Choroid plexus epithelial cell (primary cell): ENCODE measurements at regions not wholly inside any gene's neighbourhood (a gene's known extent, or its start where the extent isn't known, plus 50 kb on each side); places are given as distances from the start of the nearest gene placed in this dataset.

Experiments
- DNase-seq: peaks from one replicate; pipeline ENCODE4 v3.0.0-alpha.2; 2010; ENCODE audit warnings: low read depth
- H3K4me3 ChIP-seq: 2 replicates; pipeline ENCODE4 v1.5.1; 2011; ENCODE audit warnings: low read depth, mild to moderate bottlenecking, control low read depth, low read length, moderate library complexity
- CTCF ChIP-seq: conservative IDR thresholded peaks from 2 replicates; pipeline ENCODE4 v1.5.1; 2011; ENCODE audit warnings: low read depth, mild to moderate bottlenecking, control low read depth, inconsistent platforms, low read length, moderate library complexity

- no peak for DNase-seq
- no peak for TF ChIP-seq CTCF
- no peak overlapping the region for H3K4me3 ChIP-seq
These were observed 124.6 kb upstream of the B3GAT1 start for GRCh38 chr11:134536677-134537076.

GRCh38 chr11:134536219-134536618 lies 124.2 kb upstream of the B3GAT1 start:
- H3K4me3 ChIP-seq, result no peak overlapping the region
- no peak for TF ChIP-seq CTCF
- DNase-seq, result no peak

- no peak overlapping the region for H3K4me3 ChIP-seq
- DNase-seq, result no peak
- no peak for TF ChIP-seq CTCF
These were observed 123.3 kb upstream of the B3GAT1 start for GRCh38 chr11:134535029-134536025.

- no peak for DNase-seq
- no peak for TF ChIP-seq CTCF
- H3K4me3 ChIP-seq, result no peak overlapping the region
These were observed 121.5 kb upstream of the B3GAT1 start for GRCh38 chr11:134533511-134533910.

- H3K4me3 ChIP-seq, result no peak overlapping the region
- no peak for DNase-seq
- no peak for TF ChIP-seq CTCF
These were observed 120.9 kb upstream of the B3GAT1 start for GRCh38 chr11:134532921-134533421.

GRCh38 chr11:134532131-134532920 lies 120.3 kb upstream of the B3GAT1 start:
- DNase-seq, result no peak
- H3K4me3 ChIP-seq, result no peak overlapping the region
- TF ChIP-seq CTCF, result no peak
